A549 (cell line): ENCODE measurements at regions not wholly inside any gene's neighbourhood (a gene's known extent, or its start where the extent isn't known, plus 50 kb on each side); places are given as distances from the start of the nearest gene placed in this dataset.

ENCODE experiments used
- ATAC-seq, 2 experiments: fragments of 200-7000 bp in 1 of 2; fragments of >200 bp in 1 of 2; cut with Nextera tagmentation in 1 of 2; cut with Tn5 transposase in 1 of 2; 3 replicates each; pipeline versions ENCODE4 v1.8.0 to v1.9.1; 2018 to 2020; ENCODE audit warnings: mild to moderate bottlenecking in 1 of 2, moderate library complexity in 1 of 2
- CTCF ChIA-PET: fragments of 300-600 bp; sonication (Branson Sonifier 250); formaldehyde crosslinking; extraction: SDS; loops from one replicate; lab custom pipeline; 2021; ENCODE audit warnings: antibody characterized with exemption, inconsistent platforms; lab: Yijun Ruan, JAX
- POLR2A ChIA-PET: fragments of 350-600 bp; formaldehyde crosslinking; extraction: SDS; loops from one replicate; lab custom pipeline; 2021; ENCODE audit warnings: antibody characterized with exemption, inconsistent platforms; lab: Yijun Ruan, JAX
- DNase-seq, 2 experiments: peaks; one replicate each; pipeline versions ENCODE4 v3.0.0 to v3.0.0-alpha.2; 2011 to 2016; ENCODE audit warnings: low read depth in 1 of 2, low spot score in 1 of 2
- FAIRE-seq: peaks from 2 replicates; lab custom pipeline; 2011; peaks lifted over from hg19 to GRCh38; lab: Jason Lieb, UNC
- H3K27ac ChIP-seq, 2 experiments: fragments of >200 bp; sonication (Bioruptor Twin); formaldehyde crosslinking; 3 replicates each; pipeline ENCODE4 v1.5.1; 2016 to 2017
- H3K4me1 ChIP-seq: fragments of >200 bp; sonication (Bioruptor Twin); formaldehyde crosslinking; 3 replicates; pipeline ENCODE4 v1.6.1; 2016
- H3K4me2 ChIP-seq: fragments of >200 bp; sonication (Bioruptor Twin); formaldehyde crosslinking; 3 replicates; pipeline ENCODE4 v1.6.1; 2016
- H3K4me3 ChIP-seq: fragments of >200 bp; sonication (Bioruptor Twin); formaldehyde crosslinking; 3 replicates; pipeline ENCODE4 v1.5.1; 2016
- H3K9me3 ChIP-seq: fragments of >200 bp; sonication (Bioruptor Twin); formaldehyde crosslinking; 3 replicates; pipeline ENCODE4 v1.6.1; 2016
- CBX2 ChIP-seq: fragments of 200-600 bp; sonication (generic); IDR thresholded peaks from 2 replicates; pipeline ENCODE4 v1.6.1; 2016; ENCODE audit warnings: low read depth, mild to moderate bottlenecking, borderline replicate concordance
- EHF ChIP-seq: fragments of 250-450 bp; sonication (Bioruptor Pico); IDR thresholded peaks from 2 replicates; pipeline ENCODE4 v1.5.0; 2020; ENCODE audit warnings: mild to moderate bottlenecking
- EHMT2 ChIP-seq: fragments of 200-600 bp; sonication (generic); IDR thresholded peaks from 2 replicates; pipeline ENCODE4 v1.6.1; 2016; ENCODE audit warnings: antibody characterized with exemption, low read depth, mild to moderate bottlenecking, moderate library complexity
- EP300 ChIP-seq, 2 experiments: fragments of >200 bp; sonication (Bioruptor Twin); formaldehyde crosslinking; IDR thresholded peaks; 2 replicates in 1 of 2; 3 replicates in 1 of 2; pipeline ENCODE4 v1.6.1; 2016 to 2017
- FOSB ChIP-seq: fragments of 250-450 bp; sonication (Bioruptor Pico); IDR thresholded peaks from 2 replicates; pipeline ENCODE4 v1.5.0; 2020; ENCODE audit warnings: mild to moderate bottlenecking, moderate library complexity
- FOSL2 ChIP-seq, 2 experiments: fragments of 450-650 bp in 1 of 2; fragments of >200 bp in 1 of 2; sonication (Bioruptor Twin) in 1 of 2; formaldehyde crosslinking; IDR thresholded peaks; 2 replicates each; pipeline versions ENCODE4 v1.5.0 to v1.6.1; 2016 to 2020; ENCODE audit warnings: mild to moderate bottlenecking in 1 of 2, moderate library complexity in 1 of 2
- HDAC2 ChIP-seq: fragments of 200-600 bp; sonication (generic); IDR thresholded peaks from 2 replicates; pipeline ENCODE4 v1.6.1; 2016
- HEYL ChIP-seq: fragments of 250-450 bp; sonication (Bioruptor Pico); IDR thresholded peaks from 2 replicates; pipeline ENCODE4 v1.8.0; 2021; ENCODE audit warnings: mild to moderate bottlenecking, moderate library complexity
- HOXB13 ChIP-seq: fragments of 250-450 bp; sonication (Bioruptor Pico); IDR thresholded peaks from 2 replicates; pipeline ENCODE4 v1.5.0; 2020; ENCODE audit warnings: low read depth, mild to moderate bottlenecking, moderate library complexity
- KDM1A ChIP-seq: fragments of 200-600 bp; sonication (generic); IDR thresholded peaks from 2 replicates; pipeline ENCODE4 v1.6.1; 2016; ENCODE audit warnings: low read depth, mild to moderate bottlenecking
- KDM5A ChIP-seq: fragments of 200-600 bp; sonication (generic); IDR thresholded peaks from 2 replicates; pipeline ENCODE4 v1.6.1; 2016; ENCODE audit warnings: antibody characterized with exemption, mild to moderate bottlenecking
- NFE2L2 ChIP-seq: fragments of 150-350 bp; conservative IDR thresholded peaks from 2 replicates; pipeline ENCODE4 v1.6.1; 2014; ENCODE audit warnings: low read length
- NPAS2 ChIP-seq: fragments of 250-450 bp; sonication (Bioruptor Pico); IDR thresholded peaks from 2 replicates; pipeline ENCODE4 v1.8.0; 2022; ENCODE audit warnings: mild to moderate bottlenecking, moderate library complexity, borderline replicate concordance
- NR3C1 ChIP-seq: fragments of >200 bp; sonication (Bioruptor Twin); formaldehyde crosslinking; IDR thresholded peaks from 3 replicates; pipeline ENCODE4 v1.6.1; 2017
- POLR2A ChIP-seq: IDR thresholded peaks from 2 replicates; pipeline ENCODE4 v1.6.1; 2012; ENCODE audit warnings: mild to moderate bottlenecking, low read length
- RNF2 ChIP-seq: fragments of 200-600 bp; sonication (generic); IDR thresholded peaks from 2 replicates; pipeline ENCODE4 v1.6.1; 2016; ENCODE audit warnings: low read depth, mild to moderate bottlenecking, antibody characterized with exemption, moderate library complexity, borderline replicate concordance
- SREBF2 ChIP-seq: fragments of 450-650 bp; IDR thresholded peaks from 2 replicates; pipeline ENCODE4 v1.6.1; 2014; ENCODE audit warnings: mild to moderate bottlenecking, moderate library complexity
- TFCP2L1 ChIP-seq: fragments of 250-450 bp; sonication (Bioruptor Pico); IDR thresholded peaks from 2 replicates; pipeline ENCODE4 v1.5.0; 2021; ENCODE audit warnings: mild to moderate bottlenecking
- ZC3H11A ChIP-seq: fragments of 450-650 bp; IDR thresholded peaks from 2 replicates; pipeline ENCODE4 v1.6.1; 2014; ENCODE audit warnings: antibody characterized with exemption, mild to moderate bottlenecking
- ZNF302 ChIP-seq: fragments of 250-450 bp; sonication (Bioruptor Pico); IDR thresholded peaks from 2 replicates; pipeline ENCODE4 v1.9.0; 2021; ENCODE audit warnings: inconsistent platforms, mild to moderate bottlenecking, moderate library complexity
- WGBS: methylation state at CpG from one replicate; pipeline ENCODE4 v1.1.6; 2017; ENCODE audit errors: missing lambda C conversion rate; 5-methylcytosine and 5-hydroxymethylcytosine counted together
- TF ChIP-seq, protein P1 (sequence below): fragments of >200 bp; sonication (Bioruptor Twin); formaldehyde crosslinking; IDR thresholded peaks from 3 replicates; pipeline ENCODE4 v1.6.1; 2016
- TF ChIP-seq, protein P2 (sequence below): fragments of 150-350 bp; IDR thresholded peaks from 2 replicates; pipeline ENCODE4 v1.6.1; 2014; ENCODE audit warnings: low read depth, mild to moderate bottlenecking, low read length
- TF ChIP-seq, protein P3 (sequence below): IDR thresholded peaks from 2 replicates; pipeline ENCODE4 v1.6.1; 2012
- TF ChIP-seq, protein P4 (sequence below): fragments of 250-450 bp; sonication (Bioruptor Pico); IDR thresholded peaks from 2 replicates; pipeline ENCODE4 v1.5.0; 2021; ENCODE audit warnings: mild to moderate bottlenecking, moderate library complexity, borderline replicate concordance
- TF ChIP-seq, protein P5 (sequence below): fragments of 250-450 bp; sonication (Bioruptor Pico); IDR thresholded peaks from 2 replicates; pipeline ENCODE4 v1.5.0; 2020; ENCODE audit warnings: low read depth, mild to moderate bottlenecking, moderate library complexity

DNA sequence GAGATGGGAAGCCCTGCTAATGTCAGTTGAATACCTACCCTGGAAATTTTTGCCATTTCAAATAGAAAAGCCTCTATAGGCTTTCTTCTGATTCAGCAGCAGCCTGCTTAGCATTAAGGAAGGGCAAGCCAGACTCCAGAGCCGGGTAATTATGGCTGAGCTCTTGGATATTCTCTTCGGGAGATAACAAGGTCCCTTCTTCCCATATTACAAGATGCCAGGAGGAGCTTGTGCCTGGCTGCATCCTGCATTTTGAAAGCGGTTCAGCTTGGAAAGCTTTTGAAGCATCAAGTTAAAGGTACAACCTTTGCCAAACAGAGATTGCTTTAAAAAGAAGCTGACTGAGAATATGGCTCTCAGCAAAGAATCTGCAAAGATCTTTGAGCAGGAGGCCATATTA is 399.6 kb upstream of the RPS6KA3 start:
- no peak for FAIRE-seq

DNA sequence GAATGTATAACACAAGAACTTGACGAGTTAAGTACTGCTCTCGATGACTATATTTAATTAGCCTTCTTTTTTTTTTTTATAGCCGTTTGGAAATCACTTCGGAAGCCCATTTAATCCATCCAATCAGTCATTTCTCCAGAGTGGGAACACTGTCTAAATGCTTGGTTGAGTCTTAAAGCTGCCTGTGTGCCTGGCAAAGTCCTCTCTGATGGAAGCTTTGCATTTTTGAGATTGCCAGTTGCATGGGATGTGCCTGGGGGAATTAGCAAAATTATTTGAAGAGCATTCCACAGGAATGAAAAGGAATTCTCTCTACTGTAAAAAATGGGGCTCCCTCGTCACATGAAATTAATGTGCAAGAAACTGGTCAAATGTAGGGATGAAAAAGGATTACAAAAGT is 398.8 kb upstream of the RPS6KA3 start:
- ATAC-seq (no peak), DNase-seq (no peak), FAIRE-seq (no peak)
- H3K4me1 ChIP-seq, result no peaks in the 10 kb centered on the region
- POLR2A ChIA-PET, result no interaction called here
- CTCF ChIA-PET, result no interaction called here
- no peak for TF ChIP-seq EHMT2
- no peak for TF ChIP-seq FOSB (CRISPR knock-in tag)
- no peak for TF ChIP-seq EP300 (IDR thresholded peaks at IDR 0.05)
- no peak for TF ChIP-seq HEYL (CRISPR knock-in tag)
- TF ChIP-seq, protein P1, sequence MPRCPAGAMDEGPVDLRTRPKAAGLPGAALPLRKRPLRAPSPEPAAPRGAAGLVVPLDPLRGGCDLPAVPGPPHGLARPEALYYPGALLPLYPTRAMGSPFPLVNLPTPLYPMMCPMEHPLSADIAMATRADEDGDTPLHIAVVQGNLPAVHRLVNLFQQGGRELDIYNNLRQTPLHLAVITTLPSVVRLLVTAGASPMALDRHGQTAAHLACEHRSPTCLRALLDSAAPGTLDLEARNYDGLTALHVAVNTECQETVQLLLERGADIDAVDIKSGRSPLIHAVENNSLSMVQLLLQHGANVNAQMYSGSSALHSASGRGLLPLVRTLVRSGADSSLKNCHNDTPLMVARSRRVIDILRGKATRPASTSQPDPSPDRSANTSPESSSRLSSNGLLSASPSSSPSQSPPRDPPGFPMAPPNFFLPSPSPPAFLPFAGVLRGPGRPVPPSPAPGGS, result no peak
- no peak for TF ChIP-seq HOXB13 (CRISPR knock-in tag)
- TF ChIP-seq ZC3H11A, result no peak
- TF ChIP-seq POLR2A, result no peak
- TF ChIP-seq NFE2L2, result no peak
- TF ChIP-seq KDM5A, result no peak
- TF ChIP-seq, protein P2, sequence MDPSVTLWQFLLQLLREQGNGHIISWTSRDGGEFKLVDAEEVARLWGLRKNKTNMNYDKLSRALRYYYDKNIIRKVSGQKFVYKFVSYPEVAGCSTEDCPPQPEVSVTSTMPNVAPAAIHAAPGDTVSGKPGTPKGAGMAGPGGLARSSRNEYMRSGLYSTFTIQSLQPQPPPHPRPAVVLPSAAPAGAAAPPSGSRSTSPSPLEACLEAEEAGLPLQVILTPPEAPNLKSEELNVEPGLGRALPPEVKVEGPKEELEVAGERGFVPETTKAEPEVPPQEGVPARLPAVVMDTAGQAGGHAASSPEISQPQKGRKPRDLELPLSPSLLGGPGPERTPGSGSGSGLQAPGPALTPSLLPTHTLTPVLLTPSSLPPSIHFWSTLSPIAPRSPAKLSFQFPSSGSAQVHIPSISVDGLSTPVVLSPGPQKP, result no peak
- no peak for TF ChIP-seq KDM1A
- TF ChIP-seq NR3C1, result no peak
- TF ChIP-seq, protein P3, sequence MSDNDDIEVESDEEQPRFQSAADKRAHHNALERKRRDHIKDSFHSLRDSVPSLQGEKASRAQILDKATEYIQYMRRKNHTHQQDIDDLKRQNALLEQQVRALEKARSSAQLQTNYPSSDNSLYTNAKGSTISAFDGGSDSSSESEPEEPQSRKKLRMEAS, result no peak
- no peak for TF ChIP-seq SREBF2
- no peak for TF ChIP-seq RNF2
- TF ChIP-seq FOSL2 (IDR thresholded peaks at IDR 0.05), result no peak
- TF ChIP-seq FOSL2 (CRISPR knock-in tag; IDR thresholded peaks at IDR 0.05), result no peak
- TF ChIP-seq TFCP2L1, result no peak
- TF ChIP-seq CBX2, result no peak
- TF ChIP-seq, protein P4, sequence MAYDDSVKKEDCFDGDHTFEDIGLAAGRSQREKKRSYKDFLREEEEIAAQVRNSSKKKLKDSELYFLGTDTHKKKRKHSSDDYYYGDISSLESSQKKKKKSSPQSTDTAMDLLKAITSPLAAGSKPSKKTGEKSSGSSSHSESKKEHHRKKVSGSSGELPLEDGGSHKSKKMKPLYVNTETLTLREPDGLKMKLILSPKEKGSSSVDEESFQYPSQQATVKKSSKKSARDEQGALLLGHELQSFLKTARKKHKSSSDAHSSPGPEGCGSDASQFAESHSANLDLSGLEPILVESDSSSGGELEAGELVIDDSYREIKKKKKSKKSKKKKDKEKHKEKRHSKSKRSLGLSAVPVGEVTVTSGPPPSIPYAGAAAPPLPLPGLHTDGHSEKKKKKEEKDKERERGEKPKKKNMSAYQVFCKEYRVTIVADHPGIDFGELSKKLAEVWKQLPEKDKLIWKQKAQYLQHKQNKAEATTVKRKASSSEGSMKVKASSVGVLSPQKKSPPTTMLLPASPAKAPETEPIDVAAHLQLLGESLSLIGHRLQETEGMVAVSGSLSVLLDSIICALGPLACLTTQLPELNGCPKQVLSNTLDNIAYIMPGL (CRISPR knock-in tag), result no peak
- H3K27ac ChIP-seq, result no peak overlapping the region
- 46% methylated on average over 5 of the region's 5 CpGs for WGBS
- no peaks in the 10 kb centered on the region for H3K9me3 ChIP-seq
- H3K4me3 ChIP-seq, result no peak overlapping the region
- H3K4me2 ChIP-seq, result no peak overlapping the region

More for the DNA sequence above, 399.6 kb upstream of the RPS6KA3 start:
- ChIA-PET POLR2A (no interaction called here), CTCF (no interaction called here)
- Histone ChIP-seq H3K27ac (no peak overlapping the region), H3K4me1 (no peaks in the 10 kb centered on the region), H3K9me3 (no peaks in the 10 kb centered on the region), H3K4me3 (no peak overlapping the region), H3K4me2 (no peak overlapping the region)
- no peak for DNase-seq
- WGBS, result 62% methylated on average over 3 of the region's 3 CpGs
- TF ChIP-seq NPAS2 (CRISPR knock-in tag) (no peak), ZNF302 (CRISPR knock-in tag) (no peak), HDAC2 (no peak), EHF (CRISPR knock-in tag) (no peak), FOSB (CRISPR knock-in tag) (no peak)
- TF ChIP-seq, protein P5, sequence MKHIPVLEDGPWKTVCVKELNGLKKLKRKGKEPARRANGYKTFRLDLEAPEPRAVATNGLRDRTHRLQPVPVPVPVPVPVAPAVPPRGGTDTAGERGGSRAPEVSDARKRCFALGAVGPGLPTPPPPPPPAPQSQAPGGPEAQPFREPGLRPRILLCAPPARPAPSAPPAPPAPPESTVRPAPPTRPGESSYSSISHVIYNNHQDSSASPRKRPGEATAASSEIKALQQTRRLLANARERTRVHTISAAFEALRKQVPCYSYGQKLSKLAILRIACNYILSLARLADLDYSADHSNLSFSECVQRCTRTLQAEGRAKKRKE (CRISPR knock-in tag), result no peak
- TF ChIP-seq, all 56 proteins: peak for 0
- ATAC-seq, result no peak
